PC-3 (cell line): ENCODE measurements at regions not wholly inside any gene's neighbourhood (a gene's known extent, or its start where the extent isn't known, plus 50 kb on each side); places are given as distances from the start of the nearest gene placed in this dataset.

ENCODE experiments used
- EZH2 ChIP-seq: fragments of 300-600 bp; sonication (generic); IDR thresholded peaks from one replicate; pipeline ENCODE4 v1.6.1; 2017; ENCODE audit warnings: antibody characterized with exemption, mild to moderate bottlenecking, low read length; ENCODE audit not compliant: unreplicated experiment
- TF ChIP-seq, protein P1 (sequence below): fragments of 300-600 bp; sonication (generic); conservative IDR thresholded peaks from 2 replicates; pipeline ENCODE4 v1.5.1; 2017; ENCODE audit warnings: antibody characterized with exemption, low read depth, mild to moderate bottlenecking, low read length

GRCh38 chr13:50339271-50339670 is 324.0 kb downstream of the KCNRG start:
- TF ChIP-seq, protein P1, sequence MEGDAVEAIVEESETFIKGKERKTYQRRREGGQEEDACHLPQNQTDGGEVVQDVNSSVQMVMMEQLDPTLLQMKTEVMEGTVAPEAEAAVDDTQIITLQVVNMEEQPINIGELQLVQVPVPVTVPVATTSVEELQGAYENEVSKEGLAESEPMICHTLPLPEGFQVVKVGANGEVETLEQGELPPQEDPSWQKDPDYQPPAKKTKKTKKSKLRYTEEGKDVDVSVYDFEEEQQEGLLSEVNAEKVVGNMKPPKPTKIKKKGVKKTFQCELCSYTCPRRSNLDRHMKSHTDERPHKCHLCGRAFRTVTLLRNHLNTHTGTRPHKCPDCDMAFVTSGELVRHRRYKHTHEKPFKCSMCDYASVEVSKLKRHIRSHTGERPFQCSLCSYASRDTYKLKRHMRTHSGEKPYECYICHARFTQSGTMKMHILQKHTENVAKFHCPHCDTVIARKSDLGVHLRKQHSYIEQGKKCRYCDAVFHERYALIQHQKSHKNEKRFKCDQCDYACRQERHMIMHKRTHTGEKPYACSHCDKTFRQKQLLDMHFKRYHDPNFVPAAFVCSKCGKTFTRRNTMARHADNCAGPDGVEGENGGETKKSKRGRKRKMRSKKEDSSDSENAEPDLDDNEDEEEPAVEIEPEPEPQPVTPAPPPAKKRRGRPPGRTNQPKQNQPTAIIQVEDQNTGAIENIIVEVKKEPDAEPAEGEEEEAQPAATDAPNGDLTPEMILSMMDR, result no peak
- TF ChIP-seq EZH2, result no peak
